Hepatocyte (in vitro differentiated cells): ENCODE measurements at regions not wholly inside any gene's neighbourhood (a gene's known extent, or its start where the extent isn't known, plus 50 kb on each side); places are given as distances from the start of the nearest gene placed in this dataset.
A peak's percentile ranks its signal among the peaks of the same experiment; 100 is the strongest.

Source experiments
- DNase-seq: peaks from one replicate; pipeline ENCODE4 v3.0.0-alpha.2; 2016; ENCODE audit warnings: low spot score
- H2AFZ ChIP-seq: fragments of 200-600 bp; sonication (generic); 2 replicates; pipeline ENCODE4 v1.6.0; 2016; ENCODE audit warnings: antibody characterized with exemption, mild to moderate bottlenecking
- H3K27ac ChIP-seq: fragments of 200-600 bp; sonication (generic); 2 replicates; pipeline ENCODE4 v1.5.1; 2016; ENCODE audit warnings: mild to moderate bottlenecking
- H3K27me3 ChIP-seq: fragments of 200-600 bp; sonication (generic); 2 replicates; pipeline ENCODE4 v1.6.1; 2016
- H3K36me3 ChIP-seq: fragments of 200-600 bp; sonication (generic); replicated peaks from 2 replicates; pipeline ENCODE4 v1.5.1; 2016; ENCODE audit warnings: low read depth; ENCODE audit not compliant: insufficient read depth
- H3K4me1 ChIP-seq: fragments of 200-600 bp; sonication (generic); 2 replicates; pipeline ENCODE4 v1.5.1; 2016; ENCODE audit warnings: mild to moderate bottlenecking, moderate library complexity; ENCODE audit not compliant: insufficient read depth
- H3K4me2 ChIP-seq: fragments of 200-600 bp; sonication (generic); 2 replicates; pipeline ENCODE4 v1.6.0; 2016
- H3K4me3 ChIP-seq: fragments of 200-600 bp; sonication (generic); 2 replicates; pipeline ENCODE4 v1.5.1; 2016; ENCODE audit warnings: mild to moderate bottlenecking
- H3K79me2 ChIP-seq: fragments of 200-600 bp; sonication (generic); 2 replicates; pipeline ENCODE4 v1.6.0; 2017; ENCODE audit warnings: mild to moderate bottlenecking
- H3K9me2 ChIP-seq: fragments of 200-600 bp; sonication (generic); replicated peaks from 2 replicates; pipeline ENCODE4 v1.6.0; 2017; ENCODE audit warnings: mild to moderate bottlenecking; ENCODE audit not compliant: insufficient read depth
- H3K9me3 ChIP-seq: fragments of 200-600 bp; sonication (generic); 2 replicates; pipeline ENCODE4 v1.5.1; 2016; ENCODE audit warnings: low read depth, mild to moderate bottlenecking
- H4K20me1 ChIP-seq: fragments of 200-600 bp; sonication (generic); 2 replicates; pipeline ENCODE4 v1.6.0; 2016; ENCODE audit warnings: mild to moderate bottlenecking; ENCODE audit not compliant: insufficient read depth, poor library complexity, severe bottlenecking
- CTCF ChIP-seq: fragments of 200-600 bp; sonication (generic); IDR thresholded peaks from 2 replicates; pipeline ENCODE4 v1.5.1; 2016; ENCODE audit warnings: antibody characterized with exemption, mild to moderate bottlenecking; ENCODE audit not compliant: poor library complexity
- EZH2 ChIP-seq: fragments of 200-600 bp; sonication (generic); IDR thresholded peaks from 2 replicates; pipeline ENCODE4 v1.6.1; 2016; ENCODE audit warnings: antibody characterized with exemption, mild to moderate bottlenecking, borderline replicate concordance
- EZH2phosphoT487 ChIP-seq: fragments of 200-600 bp; sonication (generic); IDR thresholded peaks from one replicate; pipeline ENCODE4 v1.6.1; 2018; ENCODE audit warnings: antibody characterized with exemption, mild to moderate bottlenecking, low read depth, moderate library complexity; ENCODE audit not compliant: unreplicated experiment, severe bottlenecking
- WGBS: methylation state at CpG from one replicate; pipeline ENCODE4 v1.1.6; 2016; ENCODE audit warnings: low lambda C conversion rate; ENCODE audit errors: missing lambda C conversion rate; 5-methylcytosine and 5-hydroxymethylcytosine counted together

DNA sequence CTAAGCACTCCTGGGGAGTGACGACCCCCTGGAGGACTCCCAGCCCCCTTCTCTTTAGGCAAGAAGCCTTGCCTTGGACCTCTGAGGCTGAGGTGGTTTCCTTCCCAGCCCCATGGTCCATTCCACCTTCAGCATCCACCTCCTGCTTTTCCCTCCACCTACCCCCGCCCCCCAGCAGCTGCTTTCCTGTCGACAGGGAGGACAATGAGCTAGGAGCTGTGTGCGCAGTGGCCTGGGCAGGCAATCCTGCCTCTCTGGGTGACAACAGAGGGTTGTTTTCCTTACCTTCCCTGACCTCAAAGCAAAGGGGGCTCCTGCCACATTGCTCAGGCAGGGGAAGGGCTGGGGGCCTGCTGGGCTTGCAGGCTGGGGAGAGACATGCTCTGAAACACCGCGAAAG, 123.5 kb downstream of the BCOR start:
- no peak overlapping the region for H3K4me3 ChIP-seq
- H3K9me2 ChIP-seq, result no peaks in the 10 kb centered on the region
- no peaks in the 10 kb centered on the region for H3K79me2 ChIP-seq
- DNase-seq, result no peak
- H3K4me1 ChIP-seq, result no peaks in the 10 kb centered on the region
- no peaks in the 10 kb centered on the region for H3K9me3 ChIP-seq
- no peak overlapping the region for H2AFZ ChIP-seq
- WGBS, result 75% methylated on average over 6 of the region's 6 CpGs
- H3K36me3 ChIP-seq, result no peaks in the 10 kb centered on the region
- H3K27ac ChIP-seq, result no peak overlapping the region
- H4K20me1 ChIP-seq, result no peaks in the 10 kb centered on the region
- no peak for TF ChIP-seq EZH2phosphoT487
- no peak for TF ChIP-seq EZH2
- TF ChIP-seq CTCF, result no peak
- no peaks in the 10 kb centered on the region for H3K27me3 ChIP-seq
- no peak overlapping the region for H3K4me2 ChIP-seq

DNA sequence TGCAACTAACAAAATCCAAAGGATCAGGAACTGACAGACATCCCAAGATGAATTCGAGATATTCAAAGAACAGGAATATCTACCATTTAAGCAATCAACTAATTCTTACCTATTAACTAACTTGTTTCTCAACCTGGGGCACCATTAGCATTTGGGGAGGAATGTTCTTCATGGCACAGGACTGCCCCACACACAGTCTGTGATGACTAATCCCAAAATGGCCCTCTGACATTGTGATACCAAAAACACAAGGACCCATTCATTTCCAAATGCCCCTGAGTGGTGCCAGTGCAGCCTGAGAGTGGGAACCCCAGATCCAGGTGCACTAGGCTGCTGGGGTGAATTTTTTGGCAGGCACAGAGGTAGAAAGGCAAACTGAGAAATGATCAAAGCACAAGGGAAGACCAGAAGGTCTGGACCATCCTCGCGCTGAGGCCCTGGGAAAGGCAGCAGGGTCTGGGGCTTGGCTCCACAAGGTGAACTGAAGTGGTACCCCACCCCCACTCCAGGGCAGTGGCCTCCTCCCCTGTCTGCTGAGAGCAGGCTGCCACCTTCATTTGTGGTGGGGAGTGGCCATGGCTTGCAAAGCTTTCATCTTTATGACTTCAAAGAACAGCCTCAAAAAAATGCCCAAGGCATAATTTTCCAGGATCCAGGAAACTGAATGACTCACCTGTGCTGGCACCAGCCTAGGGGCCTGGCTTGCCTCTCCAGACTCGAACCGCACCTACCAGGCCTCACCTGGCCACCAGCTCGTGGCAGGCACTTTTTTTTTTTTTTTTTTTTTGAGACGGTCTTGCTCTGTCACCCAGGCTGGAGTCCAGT, 122.4 kb downstream of the BCOR start:
- no peaks in the 10 kb centered on the region for H3K79me2 ChIP-seq
- H3K4me2 ChIP-seq, result no peak overlapping the region
- H4K20me1 ChIP-seq, result no peaks in the 10 kb centered on the region
- no peaks in the 10 kb centered on the region for H3K9me2 ChIP-seq
- H3K4me1 ChIP-seq, result no peaks in the 10 kb centered on the region
- no peaks in the 10 kb centered on the region for H3K9me3 ChIP-seq
- H3K27me3 ChIP-seq, result no peaks in the 10 kb centered on the region
- 46% methylated on average over 7 of the region's 7 CpGs for WGBS
- H3K36me3 ChIP-seq, result no peaks in the 10 kb centered on the region
- no peak overlapping the region for H3K4me3 ChIP-seq
- TF ChIP-seq CTCF (no peak), EZH2 (no peak)
- H2AFZ ChIP-seq, result no peak overlapping the region
- peak overlapping the region; percentile 43 for H3K27ac ChIP-seq
- peak; percentile 61 for DNase-seq

- Histone ChIP-seq H4K20me1 (no peaks in the 10 kb centered on the region), H2AFZ (no peak overlapping the region), H3K4me3 (no peak overlapping the region), H3K27ac (no peak overlapping the region), H3K79me2 (no peaks in the 10 kb centered on the region), H3K4me1 (peaks cover 12% of the 10 kb centered on the region), H3K4me2 (no peak overlapping the region), H3K27me3 (no peaks in the 10 kb centered on the region), H3K9me3 (no peaks in the 10 kb centered on the region), H3K36me3 (no peaks in the 10 kb centered on the region), H3K9me2 (no peaks in the 10 kb centered on the region)
- no peak for DNase-seq
- TF ChIP-seq CTCF (no peak), EZH2phosphoT487 (no peak), EZH2 (no peak)
- 100% methylated on average over 3 of the region's 3 CpGs for WGBS
Observed at GRCh38 chrX:39981946-39982345, 115.8 kb downstream of the BCOR start.
